Adipocyte (in vitro differentiated cells): ENCODE measurements at regions not wholly inside any gene's neighbourhood (a gene's known extent, or its start where the extent isn't known, plus 50 kb on each side); places are given as distances from the start of the nearest gene placed in this dataset.
"Not testable (repeated sequence)": the region's sequence is repeated elsewhere in the genome, so short reads cannot be mapped to it uniquely, and the experiment has no call there.

Source experiments
- DNase-seq: peaks from one replicate; pipeline ENCODE4 v3.0.0-alpha.2; 2015; ENCODE audit warnings: low read depth
- H3K27me3 ChIP-seq: replicated peaks from 2 replicates; pipeline ENCODE4 v1.7.0; 2013; ENCODE audit warnings: mild to moderate bottlenecking, low read length, moderate library complexity; ENCODE audit not compliant: control insufficient read depth, insufficient read depth
- H3K36me3 ChIP-seq: 2 replicates; pipeline ENCODE4 v1.7.0; 2013; ENCODE audit warnings: low read length, mild to moderate bottlenecking, moderate library complexity; ENCODE audit not compliant: control insufficient read depth, insufficient read depth, severe bottlenecking
- H3K4me1 ChIP-seq: 2 replicates; pipeline ENCODE4 v1.7.0; 2013; ENCODE audit warnings: mild to moderate bottlenecking, low read length, moderate library complexity; ENCODE audit not compliant: control insufficient read depth, insufficient read depth
- H3K4me3 ChIP-seq: 2 replicates; pipeline ENCODE4 v1.7.0; 2013; ENCODE audit warnings: mild to moderate bottlenecking, low read length, moderate library complexity
- H3K9ac ChIP-seq: 2 replicates; pipeline ENCODE4 v1.7.0; 2013; ENCODE audit warnings: mild to moderate bottlenecking, low read length, moderate library complexity
- H3K9me3 ChIP-seq: 2 replicates; pipeline ENCODE4 v1.7.0; 2013; ENCODE audit warnings: mild to moderate bottlenecking, low read length, moderate library complexity; ENCODE audit not compliant: control insufficient read depth

- DNase-seq, result no peak
- H3K4me1 ChIP-seq, result no peaks in the 10 kb centered on the region
- no peak overlapping the region for H3K9ac ChIP-seq
These were observed 143.0 kb upstream of the PRR23C start for GRCh38 chr3:139187648-139188047.

GRCh38 chr3:139189943-139190342 lies 145.3 kb upstream of the PRR23C start:
- Histone ChIP-seq H3K36me3 (no peaks in the 10 kb centered on the region), H3K4me1 (no peaks in the 10 kb centered on the region), H3K4me3 (no peak overlapping the region), H3K27me3 (peaks cover 6% of the 10 kb centered on the region), H3K9me3 (no peaks in the 10 kb centered on the region), H3K9ac (no peak overlapping the region)
- no peak for DNase-seq

More at GRCh38 chr3:139187648-139188047, 143.0 kb upstream of the PRR23C start:
- Histone ChIP-seq H3K9me3 (no peaks in the 10 kb centered on the region), H3K27me3 (peaks cover 6% of the 10 kb centered on the region), H3K4me3 (no peak overlapping the region), H3K36me3 (no peaks in the 10 kb centered on the region)

GRCh38 chr3:139194421-139194820 lies 149.4 kb upstream of the MRPS22 start:
- H3K9me3 ChIP-seq, H3K4me1 ChIP-seq, DNase-seq, H3K4me3 ChIP-seq, H3K36me3 ChIP-seq, H3K9ac ChIP-seq, H3K27me3 ChIP-seq: not testable (repeated sequence)

- H3K36me3 ChIP-seq, H3K27me3 ChIP-seq, H3K9ac ChIP-seq, H3K9me3 ChIP-seq, DNase-seq, H3K4me3 ChIP-seq: not testable (repeated sequence)
- peaks cover 16% of the 10 kb centered on the region for H3K4me1 ChIP-seq
These were observed 147.7 kb upstream of the MRPS22 start for GRCh38 chr3:139196146-139196545.

- H3K4me1 ChIP-seq, result peaks cover 16% of the 10 kb centered on the region
- H3K9ac ChIP-seq, result no peak overlapping the region
- DNase-seq, result no peak
- H3K36me3 ChIP-seq, result no peaks in the 10 kb centered on the region
- H3K27me3 ChIP-seq, result no peaks in the 10 kb centered on the region
- H3K4me3 ChIP-seq, result no peak overlapping the region
- no peaks in the 10 kb centered on the region for H3K9me3 ChIP-seq
These were observed 146.6 kb upstream of the MRPS22 start for GRCh38 chr3:139197251-139197650.

- peaks cover 4% of the 10 kb centered on the region for H3K27me3 ChIP-seq
- no peak for DNase-seq
- peaks cover 16% of the 10 kb centered on the region for H3K4me1 ChIP-seq
- H3K9me3 ChIP-seq, result no peaks in the 10 kb centered on the region
- no peak overlapping the region for H3K9ac ChIP-seq
- no peaks in the 10 kb centered on the region for H3K36me3 ChIP-seq
- H3K4me3 ChIP-seq, result no peak overlapping the region
These were observed 145.6 kb upstream of the MRPS22 start for GRCh38 chr3:139198186-139198585.

GRCh38 chr3:139198929-139199328 lies 144.9 kb upstream of the MRPS22 start:
- DNase-seq, result peak; percentile 39
- no peak overlapping the region for H3K9ac ChIP-seq
- no peaks in the 10 kb centered on the region for H3K36me3 ChIP-seq
- H3K9me3 ChIP-seq, result no peaks in the 10 kb centered on the region
- H3K27me3 ChIP-seq, result peaks cover 8% of the 10 kb centered on the region
- no peak overlapping the region for H3K4me3 ChIP-seq
- peaks cover 16% of the 10 kb centered on the region for H3K4me1 ChIP-seq

- Histone ChIP-seq H3K4me1 (peaks cover 16% of the 10 kb centered on the region), H3K27me3 (peaks cover 11% of the 10 kb centered on the region), H3K9ac (no peak overlapping the region), H3K4me3 (no peak overlapping the region), H3K36me3 (no peaks in the 10 kb centered on the region), H3K9me3 (no peaks in the 10 kb centered on the region)
- DNase-seq, result peak; percentile 50
These were observed 144.3 kb upstream of the MRPS22 start for GRCh38 chr3:139199421-139200010.

- no peak for DNase-seq
- H3K9me3 ChIP-seq, result no peaks in the 10 kb centered on the region
- peaks cover 16% of the 10 kb centered on the region for H3K4me1 ChIP-seq
- H3K4me3 ChIP-seq, result no peak overlapping the region
- no peak overlapping the region for H3K9ac ChIP-seq
- H3K27me3 ChIP-seq, result peaks cover 16% of the 10 kb centered on the region
- no peaks in the 10 kb centered on the region for H3K36me3 ChIP-seq
These were observed 142.2 kb upstream of the MRPS22 start for GRCh38 chr3:139201446-139202225.

GRCh38 chr3:139202226-139202958 lies 141.4 kb upstream of the MRPS22 start:
- Histone ChIP-seq H3K9ac (no peak overlapping the region), H3K9me3 (no peaks in the 10 kb centered on the region), H3K27me3 (peaks cover 16% of the 10 kb centered on the region), H3K36me3 (no peaks in the 10 kb centered on the region), H3K4me3 (no peak overlapping the region), H3K4me1 (peaks cover 16% of the 10 kb centered on the region)
- DNase-seq, result no peak

GRCh38 chr3:139202959-139203349 lies 140.9 kb upstream of the MRPS22 start:
- Histone ChIP-seq H3K36me3 (no peaks in the 10 kb centered on the region), H3K9me3 (no peaks in the 10 kb centered on the region), H3K4me3 (no peak overlapping the region), H3K4me1 (peaks cover 16% of the 10 kb centered on the region), H3K9ac (no peak overlapping the region), H3K27me3 (peaks cover 16% of the 10 kb centered on the region)
- no peak for DNase-seq
